Smooth muscle cell (in vitro differentiated cells): ENCODE measurements at regions not wholly inside any gene's neighbourhood (a gene's known extent, or its start where the extent isn't known, plus 50 kb on each side); places are given as distances from the start of the nearest gene placed in this dataset.
"Not testable (repeated sequence)": the region's sequence is repeated elsewhere in the genome, so short reads cannot be mapped to it uniquely, and the experiment has no call there.

ENCODE experiments used
- DNase-seq: peaks from one replicate; lab custom pipeline; 2025; ENCODE audit not compliant: unreplicated experiment; lab: John Stamatoyannopoulos, UW
- H2AFZ ChIP-seq: fragments of 200-600 bp; sonication (generic); 2 replicates; pipeline ENCODE4 v1.6.0; 2016; ENCODE audit warnings: antibody characterized with exemption, low read depth, mild to moderate bottlenecking
- H3F3A ChIP-seq: fragments of 200-600 bp; sonication (generic); 2 replicates; pipeline ENCODE4 v1.6.0; 2017; ENCODE audit warnings: antibody characterized with exemption, low read depth
- H3K27ac ChIP-seq: fragments of 200-600 bp; sonication (generic); 2 replicates; pipeline ENCODE4 v1.5.1; 2016; ENCODE audit warnings: low read depth, mild to moderate bottlenecking
- H3K27me3 ChIP-seq: fragments of 200-600 bp; sonication (generic); 2 replicates; pipeline ENCODE4 v1.6.1; 2016; ENCODE audit warnings: low read depth, mild to moderate bottlenecking
- H3K36me3 ChIP-seq: fragments of 200-600 bp; sonication (generic); 2 replicates; pipeline ENCODE4 v1.5.1; 2016; ENCODE audit warnings: low read depth
- H3K4me1 ChIP-seq: fragments of 200-600 bp; sonication (generic); 2 replicates; pipeline ENCODE4 v1.5.1; 2016; ENCODE audit warnings: low read depth
- H3K4me2 ChIP-seq: fragments of 200-600 bp; sonication (generic); 2 replicates; pipeline ENCODE4 v1.6.0; 2016; ENCODE audit warnings: mild to moderate bottlenecking
- H3K4me3 ChIP-seq: fragments of 200-600 bp; sonication (generic); 2 replicates; pipeline ENCODE4 v1.5.1; 2016; ENCODE audit warnings: mild to moderate bottlenecking
- H3K79me2 ChIP-seq: fragments of 200-600 bp; sonication (generic); 2 replicates; pipeline ENCODE4 v1.6.0; 2016; ENCODE audit warnings: low read depth, mild to moderate bottlenecking
- H3K9ac ChIP-seq: fragments of 200-600 bp; sonication (generic); 2 replicates; pipeline ENCODE4 v1.6.0; 2016; ENCODE audit warnings: low read depth
- H3K9me3 ChIP-seq: fragments of 200-600 bp; sonication (generic); replicated peaks from 2 replicates; pipeline ENCODE4 v1.5.1; 2016; ENCODE audit warnings: low read depth
- H4K20me1 ChIP-seq: fragments of 200-600 bp; sonication (generic); 2 replicates; pipeline ENCODE4 v1.6.0; 2016; ENCODE audit warnings: low read depth
- WGBS: methylation state at CpG from one replicate; pipeline ENCODE4 v1.1.7; 2016; ENCODE audit warnings: low lambda C conversion rate; 5-methylcytosine and 5-hydroxymethylcytosine counted together
- TF ChIP-seq, protein P1 (sequence below): fragments of 200-600 bp; sonication (generic); IDR thresholded peaks from 2 replicates; pipeline ENCODE4 v1.5.1; 2017; ENCODE audit warnings: borderline replicate concordance, mild to moderate bottlenecking, antibody characterized with exemption; ENCODE audit not compliant: insufficient read depth, poor library complexity, severe bottlenecking

DNA sequence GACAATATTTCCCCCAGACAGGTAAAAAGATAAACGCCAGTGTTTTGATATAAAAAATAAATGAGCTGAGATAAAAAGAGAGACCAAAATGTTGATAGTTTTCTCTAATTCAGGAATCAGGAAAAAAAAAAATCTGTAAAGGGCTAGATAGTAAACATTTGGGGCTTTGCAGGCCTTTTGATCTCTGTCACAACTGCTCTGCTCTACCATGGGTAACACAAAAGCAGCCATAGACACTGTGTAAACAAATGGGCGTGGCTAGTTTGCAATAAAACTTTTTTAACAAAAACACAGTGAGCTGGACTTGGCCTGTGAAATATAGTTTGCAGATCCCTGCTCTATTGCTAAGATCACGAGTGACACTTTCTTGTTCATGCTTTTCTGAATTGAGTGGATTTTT, 219.1 kb upstream of the STXBP5 start:
- Histone ChIP-seq H3F3A (peaks cover 3% of the 10 kb centered on the region), H3K4me2 (no peak overlapping the region), H4K20me1 (no peaks in the 10 kb centered on the region), H3K27me3 (no peaks in the 10 kb centered on the region), H3K4me3 (no peak overlapping the region), H3K36me3 (no peaks in the 10 kb centered on the region), H3K4me1 (peaks cover 2% of the 10 kb centered on the region), H2AFZ (peak overlapping the region; percentile 81), H3K27ac (peak overlapping the region; percentile 21), H3K9me3 (no peaks in the 10 kb centered on the region), H3K9ac (no peak overlapping the region), H3K79me2 (no peaks in the 10 kb centered on the region)
- DNase-seq = no peak
- TF ChIP-seq, protein P1, sequence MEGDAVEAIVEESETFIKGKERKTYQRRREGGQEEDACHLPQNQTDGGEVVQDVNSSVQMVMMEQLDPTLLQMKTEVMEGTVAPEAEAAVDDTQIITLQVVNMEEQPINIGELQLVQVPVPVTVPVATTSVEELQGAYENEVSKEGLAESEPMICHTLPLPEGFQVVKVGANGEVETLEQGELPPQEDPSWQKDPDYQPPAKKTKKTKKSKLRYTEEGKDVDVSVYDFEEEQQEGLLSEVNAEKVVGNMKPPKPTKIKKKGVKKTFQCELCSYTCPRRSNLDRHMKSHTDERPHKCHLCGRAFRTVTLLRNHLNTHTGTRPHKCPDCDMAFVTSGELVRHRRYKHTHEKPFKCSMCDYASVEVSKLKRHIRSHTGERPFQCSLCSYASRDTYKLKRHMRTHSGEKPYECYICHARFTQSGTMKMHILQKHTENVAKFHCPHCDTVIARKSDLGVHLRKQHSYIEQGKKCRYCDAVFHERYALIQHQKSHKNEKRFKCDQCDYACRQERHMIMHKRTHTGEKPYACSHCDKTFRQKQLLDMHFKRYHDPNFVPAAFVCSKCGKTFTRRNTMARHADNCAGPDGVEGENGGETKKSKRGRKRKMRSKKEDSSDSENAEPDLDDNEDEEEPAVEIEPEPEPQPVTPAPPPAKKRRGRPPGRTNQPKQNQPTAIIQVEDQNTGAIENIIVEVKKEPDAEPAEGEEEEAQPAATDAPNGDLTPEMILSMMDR = no peak
- WGBS = 37% methylated on average over 3 of the region's 3 CpGs

- peaks cover 3% of the 10 kb centered on the region for H3F3A ChIP-seq
- no peaks in the 10 kb centered on the region for H3K9me3 ChIP-seq
- H3K4me2 ChIP-seq = no peak overlapping the region
- no peaks in the 10 kb centered on the region for H3K79me2 ChIP-seq
- DNase-seq = no peak
- no peaks in the 10 kb centered on the region for H3K36me3 ChIP-seq
- no peak overlapping the region for H2AFZ ChIP-seq
- no peak overlapping the region for H3K9ac ChIP-seq
- no peaks in the 10 kb centered on the region for H4K20me1 ChIP-seq
- TF ChIP-seq, protein P1 = no peak
- H3K27ac ChIP-seq = no peak overlapping the region
- no peaks in the 10 kb centered on the region for H3K27me3 ChIP-seq
- H3K4me3 ChIP-seq = no peak overlapping the region
- peaks cover 2% of the 10 kb centered on the region for H3K4me1 ChIP-seq
- WGBS = 97% methylated on average over 2 of the region's 2 CpGs
These were observed 218.3 kb upstream of the STXBP5 start for GRCh38 chr6:146985966-146986365.

DNA sequence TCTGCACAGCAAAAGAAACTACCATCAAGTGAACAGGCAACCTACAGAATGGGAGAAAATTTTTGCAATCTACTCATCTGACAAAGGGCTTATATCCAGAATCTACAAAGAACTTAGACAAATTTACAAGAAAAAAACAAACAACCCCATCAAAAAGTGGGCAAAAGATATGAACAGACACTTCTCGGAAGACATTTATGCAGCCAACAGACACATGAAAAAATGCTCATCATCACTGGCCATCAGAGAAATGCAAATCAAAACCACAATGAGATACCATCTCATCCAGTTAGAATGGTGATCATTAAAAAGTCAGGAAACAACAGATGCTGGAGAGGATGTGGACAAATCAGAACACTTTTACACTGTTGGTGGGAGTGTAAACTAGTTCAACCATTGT, 216.3 kb upstream of the STXBP5 start:
- 88% methylated on average over 1 of the region's 1 CpG for WGBS
- not testable (repeated sequence) for H3K27me3 ChIP-seq, H3K4me2 ChIP-seq, H3K9ac ChIP-seq, H2AFZ ChIP-seq, H4K20me1 ChIP-seq, H3K27ac ChIP-seq, H3K79me2 ChIP-seq, DNase-seq, H3K4me1 ChIP-seq, H3K36me3 ChIP-seq, H3K9me3 ChIP-seq, H3K4me3 ChIP-seq, H3F3A ChIP-seq

GRCh38 chr6:146989860-146990259, 214.4 kb upstream of the STXBP5 start:
- Histone ChIP-seq H3K36me3 (no peaks in the 10 kb centered on the region), H2AFZ (peak overlapping the region; percentile 65), H3K9me3 (no peaks in the 10 kb centered on the region), H3K27me3 (no peaks in the 10 kb centered on the region), H3K4me3 (no peak overlapping the region), H4K20me1 (no peaks in the 10 kb centered on the region), H3K9ac (no peak overlapping the region), H3K27ac (peak overlapping the region; percentile 16), H3K79me2 (no peaks in the 10 kb centered on the region), H3K4me2 (no peak overlapping the region), H3K4me1 (peaks cover 2% of the 10 kb centered on the region), H3F3A (peaks cover 3% of the 10 kb centered on the region)
- TF ChIP-seq, protein P1 = no peak
- 94% methylated on average over 4 of the region's 4 CpGs for WGBS
- DNase-seq = no peak
